Activated gamma-delta T cell treated with Interleukin-2 at 50 U/mL for 16 hours (primary cell): ENCODE measurements at regions not wholly inside any gene's neighbourhood (a gene's known extent, or its start where the extent isn't known, plus 50 kb on each side); places are given as distances from the start of the nearest gene placed in this dataset.

Experiments
- DNase-seq: peaks from one replicate; pipeline ENCODE4 v3.0.0-alpha.2; 2020

DNA sequence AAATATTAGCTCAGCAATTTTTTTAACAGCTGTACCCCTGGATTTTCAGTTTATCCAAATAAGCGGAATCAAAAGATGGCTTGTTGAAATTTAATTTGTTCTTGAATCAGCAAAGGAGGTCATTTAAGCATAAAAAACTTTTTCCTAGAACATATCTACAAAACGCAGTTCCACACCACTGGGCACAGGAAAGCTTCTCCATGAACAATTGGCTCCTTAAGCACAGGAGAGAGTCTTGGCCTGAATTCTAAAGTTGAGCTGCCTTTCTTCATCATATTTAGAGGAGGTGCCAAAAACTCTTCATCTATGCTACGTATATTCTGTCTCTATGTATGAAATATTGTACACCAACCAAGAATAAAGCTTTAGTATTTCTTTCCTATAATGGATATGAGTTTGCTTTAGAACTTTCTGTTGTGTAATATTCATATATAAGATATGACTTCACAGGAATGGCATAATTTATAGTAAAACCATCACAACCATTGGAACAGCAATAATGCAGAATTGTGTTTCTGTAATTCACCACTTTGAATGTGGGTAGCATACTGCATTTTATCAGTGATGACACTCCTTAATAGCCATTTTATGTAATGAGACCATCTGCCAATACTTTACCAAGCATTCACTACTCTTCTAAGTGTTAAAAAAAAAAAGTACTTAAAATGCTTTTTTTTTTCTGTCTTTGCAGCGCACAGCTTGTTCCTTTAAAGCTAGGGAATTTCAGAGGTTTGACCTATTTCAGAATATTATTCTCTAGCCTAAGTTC is 263.7 kb downstream of the SLITRK6 start:
- DNase-seq = no peak

GRCh38 chr13:85533911-85534310 is 265.3 kb downstream of the SLITRK6 start:
- no peak for DNase-seq

- no peak for DNase-seq
These were observed 270.0 kb downstream of the SLITRK6 start for GRCh38 chr13:85529218-85529594.

- DNase-seq = no peak
These were observed 270.6 kb downstream of the SLITRK6 start for GRCh38 chr13:85528491-85529217.

GRCh38 chr13:85527316-85527715 is 271.9 kb downstream of the SLITRK6 start:
- DNase-seq = no peak

- DNase-seq = no peak
These were observed 273.8 kb downstream of the SLITRK6 start for GRCh38 chr13:85525411-85525810.

- no peak for DNase-seq
These were observed 277.6 kb downstream of the SLITRK6 start for GRCh38 chr13:85521657-85522056.

- no peak for DNase-seq
These were observed 278.8 kb downstream of the SLITRK6 start for GRCh38 chr13:85520445-85520844.

DNA sequence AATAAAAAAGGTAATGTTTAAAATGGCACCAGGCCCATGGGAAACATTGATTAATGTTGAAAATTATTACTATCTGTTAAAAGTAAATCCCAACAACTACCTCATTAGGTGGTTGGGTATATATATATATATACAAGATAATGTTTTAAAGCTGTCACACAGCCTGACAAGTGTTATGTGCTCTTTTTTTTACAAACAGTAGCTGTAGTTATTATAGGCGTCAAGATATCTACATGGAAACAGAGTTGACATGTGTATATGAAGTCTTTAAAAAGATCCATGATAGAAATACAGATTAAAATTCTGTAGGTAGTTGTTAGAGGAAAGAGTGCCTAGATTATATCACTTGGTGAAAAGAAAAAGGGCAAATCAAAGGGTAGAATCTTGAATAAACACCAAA is 279.9 kb downstream of the SLITRK6 start:
- DNase-seq = no peak

DNA sequence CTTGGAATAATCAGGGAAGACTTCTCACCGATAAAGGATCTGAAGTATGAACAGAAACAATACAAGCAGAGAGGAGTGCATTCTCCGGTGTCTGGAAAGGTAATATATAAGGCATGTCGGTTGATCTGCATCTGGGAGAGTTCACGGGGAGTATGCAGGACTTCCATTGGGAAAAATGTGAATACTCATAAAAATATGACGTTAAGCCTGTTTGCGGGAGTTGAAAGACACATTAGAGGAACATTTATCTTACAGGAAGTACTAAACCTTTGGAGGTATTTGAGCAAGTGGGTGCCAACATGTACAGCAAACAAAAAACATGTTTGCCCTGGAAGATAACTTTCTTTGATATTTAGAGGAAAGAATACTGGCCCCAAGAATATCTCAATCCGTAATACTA is 286.8 kb downstream of the SLITRK6 start:
- no peak for DNase-seq

GRCh38 chr13:85509512-85509911 is 289.7 kb downstream of the SLITRK6 start:
- no peak for DNase-seq

DNA sequence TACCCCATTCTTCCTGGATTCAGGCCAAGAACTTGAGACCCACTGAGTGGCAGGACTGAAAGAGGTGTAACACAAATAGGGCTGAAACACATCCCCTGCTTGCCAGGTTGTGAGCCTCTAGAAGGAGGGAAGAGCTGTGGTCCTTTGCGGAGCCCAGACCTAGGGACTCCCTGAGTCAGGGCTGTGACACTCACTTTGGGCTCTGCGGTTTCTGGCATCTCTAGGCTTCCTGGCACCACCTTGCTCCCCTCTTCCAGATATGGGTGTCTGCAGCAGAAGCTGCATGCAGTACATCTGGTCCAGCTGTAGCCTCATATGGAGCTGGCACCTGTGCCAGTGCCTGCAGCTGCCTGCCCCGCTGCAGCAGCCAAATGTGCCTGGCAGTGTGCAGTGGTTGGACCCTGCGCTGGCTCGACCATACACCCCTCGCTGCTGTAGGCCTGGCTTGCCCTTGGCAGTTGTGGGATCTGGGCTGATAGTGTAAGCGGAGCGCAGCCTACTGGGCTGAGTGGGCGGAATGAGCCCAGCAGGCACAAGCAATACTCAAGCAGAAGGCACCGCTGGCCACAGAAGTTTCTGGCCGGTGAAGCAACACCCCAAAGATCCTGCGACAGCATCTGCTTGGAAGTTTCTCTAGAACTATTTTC is 290.4 kb downstream of the SLITRK6 start:
- DNase-seq = no peak

DNA sequence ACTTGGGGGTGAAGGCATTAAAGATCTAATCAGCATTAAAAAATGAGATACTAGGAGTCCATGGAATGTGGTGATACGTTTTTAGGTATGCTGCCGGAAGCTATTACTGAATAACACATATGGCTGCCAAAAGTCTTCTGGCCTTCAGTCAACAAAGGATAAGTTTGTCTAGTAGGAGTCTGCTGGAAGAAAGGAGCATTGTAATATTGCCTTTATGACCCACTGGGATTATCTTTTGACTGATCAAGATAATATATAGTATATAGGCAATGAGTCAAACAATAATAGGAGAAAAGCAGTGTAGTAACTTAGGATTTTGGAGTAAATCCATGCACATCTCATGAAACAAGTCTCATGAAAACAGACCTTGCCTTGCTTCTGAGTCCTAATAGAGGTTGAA is 295.4 kb downstream of the SLITRK6 start:
- no peak for DNase-seq

DNA sequence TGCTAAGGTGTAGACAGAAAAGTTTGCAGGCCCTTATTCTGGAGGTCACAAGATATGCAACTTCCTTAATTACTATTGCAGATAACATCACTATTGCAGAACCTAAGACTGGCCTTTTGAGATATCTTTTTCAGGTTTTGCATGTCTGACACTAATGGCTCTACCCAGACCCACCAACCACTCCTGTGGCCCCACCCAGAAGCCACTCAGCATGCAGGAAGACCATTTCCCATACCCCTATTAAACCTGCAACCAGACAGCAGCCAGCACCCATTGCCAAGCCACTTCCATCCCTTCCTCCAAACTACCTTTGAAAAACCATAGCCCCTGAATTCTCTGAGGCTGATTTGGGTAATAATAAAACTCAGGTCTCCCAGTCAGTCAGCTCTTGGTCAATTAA is 297.6 kb downstream of the SLITRK6 start:
- no peak for DNase-seq

- DNase-seq = no peak
These were observed 298.4 kb downstream of the SLITRK6 start for GRCh38 chr13:85500696-85501256.

DNA sequence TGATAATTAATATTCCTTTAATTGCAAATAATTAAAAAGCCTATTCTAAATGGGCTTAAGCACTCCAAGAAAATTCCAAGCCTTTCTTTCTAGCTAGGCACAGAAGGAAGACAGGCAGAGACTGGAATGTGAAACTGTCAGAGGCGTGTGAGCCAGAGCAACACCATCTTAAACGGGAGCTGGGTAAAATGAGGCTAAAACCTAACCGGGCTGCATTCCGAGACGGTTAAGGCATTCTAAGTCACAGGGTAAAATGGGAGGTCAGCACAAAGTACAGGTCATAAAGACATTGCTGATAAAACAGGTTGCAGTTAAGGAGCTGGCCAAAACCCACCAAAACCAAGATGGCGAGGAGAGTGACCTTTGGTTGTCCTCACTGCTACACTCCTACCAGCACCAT is 300.4 kb downstream of the SLITRK6 start:
- DNase-seq = no peak

- DNase-seq = no peak
These were observed 301.6 kb downstream of the SLITRK6 start for GRCh38 chr13:85497652-85498051.

GRCh38 chr13:85492283-85492682 is 306.9 kb downstream of the SLITRK6 start:
- no peak for DNase-seq

- DNase-seq = no peak
These were observed 312.6 kb downstream of the SLITRK6 start for GRCh38 chr13:85486663-85487062.

GRCh38 chr13:85473144-85473543 is 326.1 kb downstream of the SLITRK6 start:
- DNase-seq = no peak

- DNase-seq = no peak
These were observed 329.9 kb downstream of the SLITRK6 start for GRCh38 chr13:85469320-85469719.

- no peak for DNase-seq
These were observed 336.3 kb downstream of the SLITRK6 start for GRCh38 chr13:85462792-85463425.

DNA sequence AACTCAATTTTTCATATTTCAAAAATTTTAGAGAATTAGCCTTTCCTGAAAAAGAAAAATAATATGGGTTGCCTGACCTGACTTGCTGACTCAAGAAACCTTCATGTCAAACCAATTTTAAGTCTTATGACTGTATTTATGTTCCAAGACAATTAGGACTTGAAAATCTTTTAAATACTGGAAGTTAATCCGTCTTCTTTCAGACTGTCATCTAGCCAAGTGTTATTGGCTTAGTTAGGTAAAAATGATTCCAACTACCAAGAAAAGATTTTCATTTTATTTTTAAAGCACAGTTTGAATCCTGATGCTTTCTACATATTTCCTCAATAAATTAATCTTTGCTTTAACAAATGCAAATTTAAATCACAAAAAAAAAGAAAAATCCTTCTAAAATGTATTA is 337.6 kb downstream of the SLITRK6 start:
- DNase-seq = no peak
